ENCODE measurements at regions not wholly inside any gene's neighbourhood (a gene's known extent, or its start where the extent isn't known, plus 50 kb on each side); places are given as distances from the start of the nearest gene placed in this dataset.

DNA sequence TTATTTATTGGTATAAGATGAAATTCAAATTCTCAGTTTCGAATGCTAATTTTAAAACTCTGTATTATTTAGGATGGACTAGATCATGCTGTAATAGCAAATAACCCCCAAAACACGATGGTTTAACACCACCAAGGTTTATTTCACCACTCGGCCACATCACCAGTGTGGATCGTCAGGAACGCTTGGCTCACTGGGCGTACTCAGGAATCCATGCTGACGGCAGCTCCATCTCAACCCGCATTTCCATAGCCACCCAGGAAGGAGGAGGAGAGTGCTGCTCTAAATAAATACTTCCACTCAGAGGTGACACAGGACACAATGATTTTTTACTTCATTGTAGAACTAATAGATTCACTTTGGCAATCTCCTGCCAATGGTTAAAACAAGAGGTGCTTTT lies 347.4 kb downstream of the SH3GL2 start:
- H3K27ac ChIP-seq, result no peak overlapping the region
- TF ChIP-seq, protein P1, sequence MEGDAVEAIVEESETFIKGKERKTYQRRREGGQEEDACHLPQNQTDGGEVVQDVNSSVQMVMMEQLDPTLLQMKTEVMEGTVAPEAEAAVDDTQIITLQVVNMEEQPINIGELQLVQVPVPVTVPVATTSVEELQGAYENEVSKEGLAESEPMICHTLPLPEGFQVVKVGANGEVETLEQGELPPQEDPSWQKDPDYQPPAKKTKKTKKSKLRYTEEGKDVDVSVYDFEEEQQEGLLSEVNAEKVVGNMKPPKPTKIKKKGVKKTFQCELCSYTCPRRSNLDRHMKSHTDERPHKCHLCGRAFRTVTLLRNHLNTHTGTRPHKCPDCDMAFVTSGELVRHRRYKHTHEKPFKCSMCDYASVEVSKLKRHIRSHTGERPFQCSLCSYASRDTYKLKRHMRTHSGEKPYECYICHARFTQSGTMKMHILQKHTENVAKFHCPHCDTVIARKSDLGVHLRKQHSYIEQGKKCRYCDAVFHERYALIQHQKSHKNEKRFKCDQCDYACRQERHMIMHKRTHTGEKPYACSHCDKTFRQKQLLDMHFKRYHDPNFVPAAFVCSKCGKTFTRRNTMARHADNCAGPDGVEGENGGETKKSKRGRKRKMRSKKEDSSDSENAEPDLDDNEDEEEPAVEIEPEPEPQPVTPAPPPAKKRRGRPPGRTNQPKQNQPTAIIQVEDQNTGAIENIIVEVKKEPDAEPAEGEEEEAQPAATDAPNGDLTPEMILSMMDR (IDR thresholded peaks at IDR 0.05), result no peak
- TF ChIP-seq POLR2A (IDR thresholded peaks at IDR 0.05), result no peak
- DNase-seq, result no peak
- H3K4me1 ChIP-seq, result no peaks in the 10 kb centered on the region
- H3K4me3 ChIP-seq, result no peak overlapping the region
- no peaks in the 10 kb centered on the region for H3K9me3 ChIP-seq
- H3K36me3 ChIP-seq, result no peaks in the 10 kb centered on the region
- H3K27me3 ChIP-seq, result no peaks in the 10 kb centered on the region
- intact Hi-C loops (cut with DNase I; ENCODE audit: low total_unique reads), result no loop called here

DNA sequence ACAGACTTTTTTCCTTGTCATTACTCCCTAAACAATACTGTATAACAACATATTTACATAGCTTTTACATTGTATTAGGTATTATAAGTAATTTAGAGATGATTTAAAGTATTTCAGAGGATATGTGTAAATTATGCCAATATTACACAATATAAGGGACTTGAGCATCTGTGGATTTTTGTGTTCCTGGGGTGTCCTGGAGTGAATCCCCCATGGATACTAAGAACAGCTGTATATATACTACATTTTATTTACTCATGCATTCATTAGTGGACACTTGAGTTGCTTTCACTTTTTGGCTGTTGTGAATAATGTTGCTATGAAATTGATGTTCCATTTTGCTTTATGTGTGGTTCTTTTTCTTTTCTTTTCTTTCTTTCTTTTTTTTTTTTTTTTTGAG lies 348.8 kb downstream of the SH3GL2 start:
- DNase-seq, result no peak
- H3K27ac ChIP-seq, result no peak overlapping the region
- intact Hi-C loops (cut with DNase I; ENCODE audit: low total_unique reads), result no loop called here
- H3K4me1 ChIP-seq, result no peaks in the 10 kb centered on the region
- H3K27me3 ChIP-seq, result no peaks in the 10 kb centered on the region
- TF ChIP-seq, protein P1 (IDR thresholded peaks at IDR 0.05), result no peak
- TF ChIP-seq POLR2A (IDR thresholded peaks at IDR 0.05), result no peak
- no peak overlapping the region for H3K4me3 ChIP-seq
- no peaks in the 10 kb centered on the region for H3K9me3 ChIP-seq
- H3K36me3 ChIP-seq, result no peaks in the 10 kb centered on the region

DNA sequence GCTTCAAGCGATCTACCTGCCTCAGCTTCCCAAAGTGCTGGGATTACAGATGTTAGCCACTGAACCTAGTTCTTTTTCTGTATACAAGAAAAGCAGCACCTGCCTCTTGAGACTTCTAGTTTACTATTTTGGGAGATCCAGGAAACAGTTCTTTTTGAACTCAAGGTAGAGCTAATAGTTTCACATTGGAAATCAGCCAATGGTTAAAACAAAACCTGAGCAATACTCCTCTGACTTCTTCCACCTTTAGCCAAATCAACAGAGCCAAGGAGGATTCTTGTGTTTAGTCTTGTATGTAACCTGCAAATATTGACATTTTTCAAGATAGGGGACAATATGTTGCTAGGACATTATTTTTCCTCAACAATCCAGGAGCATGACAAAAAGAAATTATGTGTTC lies 349.4 kb downstream of the SH3GL2 start:
- intact Hi-C loops (cut with DNase I; ENCODE audit: low total_unique reads), result no loop called here
- Histone ChIP-seq H3K4me1 (no peaks in the 10 kb centered on the region), H3K4me3 (no peak overlapping the region), H3K9me3 (no peaks in the 10 kb centered on the region), H3K27ac (no peak overlapping the region), H3K27me3 (no peaks in the 10 kb centered on the region), H3K36me3 (no peaks in the 10 kb centered on the region)
- DNase-seq, result no peak
- no peak for TF ChIP-seq POLR2A (IDR thresholded peaks at IDR 0.05)
- TF ChIP-seq, protein P1 (IDR thresholded peaks at IDR 0.05), result no peak

DNA sequence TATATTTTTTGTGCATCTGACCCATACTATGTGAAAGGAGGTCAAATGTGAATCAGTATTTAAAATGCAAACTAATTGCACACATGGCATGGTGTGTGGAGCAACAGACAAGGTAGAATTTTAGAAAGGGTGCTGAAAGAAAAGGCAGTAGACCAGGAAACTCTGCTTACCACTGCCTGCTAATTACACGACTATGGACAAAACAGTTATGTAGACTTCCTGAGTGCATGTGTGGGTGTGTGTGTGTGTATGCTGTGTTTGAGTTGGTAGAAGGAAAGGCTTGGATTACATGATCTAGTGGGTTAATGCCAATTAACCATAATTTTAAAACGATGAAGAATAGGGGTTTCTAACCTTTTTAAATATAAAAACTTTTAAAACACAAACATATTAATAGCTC lies 349.9 kb downstream of the SH3GL2 start:
- Histone ChIP-seq H3K9me3 (no peaks in the 10 kb centered on the region), H3K27ac (no peak overlapping the region), H3K4me1 (no peaks in the 10 kb centered on the region), H3K4me3 (no peak overlapping the region), H3K27me3 (no peaks in the 10 kb centered on the region), H3K36me3 (no peaks in the 10 kb centered on the region)
- TF ChIP-seq, protein P1 (IDR thresholded peaks at IDR 0.05), result no peak
- TF ChIP-seq POLR2A (IDR thresholded peaks at IDR 0.05), result no peak
- no peak for DNase-seq
- intact Hi-C loops (cut with DNase I; ENCODE audit: low total_unique reads), result no loop called here

DNA sequence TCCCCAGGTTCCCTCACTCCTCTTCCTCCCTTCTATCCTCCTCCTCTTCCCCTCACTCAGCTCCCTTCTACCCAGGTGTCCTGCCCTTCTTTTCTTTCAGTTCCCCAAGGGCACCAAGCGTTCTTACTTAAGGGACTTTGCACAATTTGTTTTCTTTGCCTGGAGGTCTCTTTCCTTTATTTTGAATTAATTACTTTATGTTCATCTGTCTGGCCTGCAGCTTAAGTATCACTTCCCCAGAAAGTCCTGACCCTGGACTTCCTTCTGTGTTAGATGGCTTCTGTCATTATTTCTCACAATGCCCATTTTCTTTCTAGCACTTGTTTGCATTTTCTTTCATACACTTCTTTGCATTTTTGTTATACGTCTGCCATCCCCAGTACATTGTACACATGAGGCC lies 350.6 kb downstream of the SH3GL2 start:
- Histone ChIP-seq H3K36me3 (no peaks in the 10 kb centered on the region), H3K4me3 (no peak overlapping the region), H3K4me1 (no peaks in the 10 kb centered on the region), H3K27me3 (no peaks in the 10 kb centered on the region), H3K9me3 (no peaks in the 10 kb centered on the region), H3K27ac (no peak overlapping the region)
- DNase-seq, result no peak
- intact Hi-C loops (cut with DNase I; ENCODE audit: low total_unique reads), result no loop called here
- no peak for TF ChIP-seq POLR2A (IDR thresholded peaks at IDR 0.05)
- TF ChIP-seq, protein P1 (IDR thresholded peaks at IDR 0.05), result no peak

Measured in uterus (tissue), 3 donors.